ENCODE measurements at regions not wholly inside any gene's neighbourhood (a gene's known extent, or its start where the extent isn't known, plus 50 kb on each side); places are given as distances from the start of the nearest gene placed in this dataset.
"Not testable (repeated sequence)": the region's sequence is repeated elsewhere in the genome, so short reads cannot be mapped to it uniquely, and the experiment has no call there.

DNA sequence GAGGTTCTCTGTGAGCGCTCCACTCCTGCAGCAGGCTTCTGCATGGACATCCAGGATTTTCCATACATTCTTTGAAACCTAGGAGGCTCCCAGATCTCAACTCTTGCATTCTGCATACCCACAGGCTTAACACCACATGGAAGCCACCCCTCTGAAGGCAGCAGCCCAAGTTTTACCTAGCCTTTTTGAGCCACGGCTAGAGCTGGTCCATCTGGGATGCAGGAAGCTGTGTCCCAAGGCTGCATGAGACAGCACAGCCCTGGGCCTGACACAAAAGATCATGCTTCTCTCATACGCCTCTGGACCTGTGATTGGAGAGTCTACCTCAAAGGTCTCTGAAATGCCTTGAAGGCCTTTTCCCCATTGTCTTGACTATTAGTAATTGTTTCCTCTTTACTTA is 53.6 kb upstream of the RPRM start:
- no peak for DNase-seq

DNA sequence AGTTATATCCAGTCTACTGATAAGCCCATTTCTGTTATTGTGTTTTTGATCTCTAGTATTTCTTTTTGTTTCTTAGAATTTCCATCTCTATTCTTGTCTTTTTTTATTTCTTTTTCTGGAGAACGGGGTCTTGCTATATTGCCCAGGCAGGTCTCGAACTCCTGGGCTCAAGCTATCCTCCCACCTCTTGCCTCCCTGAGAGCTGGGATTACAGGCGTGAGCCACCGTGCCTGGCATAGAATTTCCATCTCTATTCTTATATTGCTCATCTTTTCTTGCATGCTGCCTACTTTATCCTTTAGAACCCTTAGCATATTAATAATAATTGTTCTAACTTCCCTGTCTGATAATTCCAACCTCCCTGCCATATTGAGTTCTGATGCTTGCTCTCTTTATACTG is 55.2 kb upstream of the RPRM start:
- DNase-seq, result not testable (repeated sequence)

DNA sequence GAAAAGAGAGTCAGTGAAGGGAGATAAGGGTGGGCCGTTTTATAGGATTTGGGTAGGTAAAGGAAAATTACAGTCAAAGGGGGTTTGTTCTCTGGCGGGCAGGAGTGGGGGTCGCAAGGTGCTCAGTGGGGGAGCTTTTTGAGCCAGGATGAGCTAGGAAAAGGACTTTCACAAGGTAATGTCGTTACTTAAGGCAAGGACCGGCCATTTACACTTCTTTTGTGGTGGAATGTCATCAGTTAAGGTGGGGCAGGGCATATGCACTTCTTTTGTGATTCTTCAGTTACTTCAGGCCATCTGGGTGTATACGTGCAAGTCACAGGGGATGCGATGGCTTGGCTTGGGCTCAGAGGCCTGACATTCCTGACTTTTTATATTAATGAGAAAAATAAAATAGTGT is 56.0 kb upstream of the RPRM start:
- DNase-seq, result not testable (repeated sequence)

DNA sequence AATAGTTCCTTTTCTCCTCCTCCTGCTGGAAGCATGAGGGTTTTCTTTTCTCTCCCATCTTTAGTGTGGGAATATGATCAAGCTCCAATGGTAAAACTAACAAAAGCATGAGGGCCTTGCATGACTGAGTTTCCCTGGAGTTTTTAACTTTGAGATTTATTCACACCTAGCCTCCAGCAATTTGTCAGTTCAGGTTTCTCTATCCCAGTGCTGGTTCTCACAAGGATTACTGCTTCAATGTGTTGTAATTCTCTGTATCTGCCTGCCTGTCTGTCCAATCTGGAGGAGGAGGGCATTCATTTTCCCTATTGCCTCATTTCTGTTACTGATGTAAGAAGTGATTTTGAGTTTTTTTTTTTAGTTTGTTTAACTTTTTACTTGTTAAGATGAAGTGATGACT is 57.6 kb upstream of the RPRM start:
- no peak for DNase-seq

DNA sequence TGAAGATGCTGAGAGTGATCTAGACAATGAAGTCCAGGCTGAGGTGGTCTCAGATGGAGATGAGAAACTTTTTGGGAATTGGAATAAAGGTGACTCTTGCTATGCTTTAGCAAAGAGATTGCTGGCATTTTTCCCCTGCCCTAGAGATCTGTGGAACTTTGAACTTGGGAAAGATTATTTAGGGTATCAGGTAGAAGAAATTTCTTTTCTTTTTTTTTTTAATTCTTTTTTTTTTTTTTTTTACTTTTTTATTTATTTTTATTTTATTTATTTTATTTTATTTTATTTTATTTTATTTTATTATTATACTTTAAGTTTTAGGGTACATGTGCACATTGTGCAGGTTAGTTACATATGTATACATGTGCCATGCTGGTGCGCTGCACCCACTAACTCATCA is 59.5 kb upstream of the RPRM start:
- not testable (repeated sequence) for DNase-seq

DNA sequence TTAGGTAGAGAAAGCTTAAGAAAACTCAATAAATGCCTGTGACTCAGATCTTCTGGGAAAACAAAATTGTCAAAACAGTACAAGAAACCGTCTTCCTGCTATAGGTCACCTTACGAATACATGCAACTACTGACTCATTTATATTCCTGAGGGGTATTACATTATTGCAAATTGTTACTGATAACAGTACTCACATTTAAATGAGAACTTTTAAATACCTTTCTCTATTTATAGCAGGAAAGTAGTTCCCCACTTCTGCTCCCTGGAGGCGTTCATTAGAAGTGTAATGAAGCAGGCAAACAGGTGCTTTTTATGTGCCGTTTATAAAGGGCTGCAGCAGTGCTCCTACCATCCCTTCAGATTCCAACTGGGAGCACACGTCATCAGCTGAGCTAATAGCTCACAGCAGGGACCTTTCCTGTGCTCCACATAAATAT is 65.1 kb upstream of the RPRM start:
- DNase-seq, result no peak

DNA sequence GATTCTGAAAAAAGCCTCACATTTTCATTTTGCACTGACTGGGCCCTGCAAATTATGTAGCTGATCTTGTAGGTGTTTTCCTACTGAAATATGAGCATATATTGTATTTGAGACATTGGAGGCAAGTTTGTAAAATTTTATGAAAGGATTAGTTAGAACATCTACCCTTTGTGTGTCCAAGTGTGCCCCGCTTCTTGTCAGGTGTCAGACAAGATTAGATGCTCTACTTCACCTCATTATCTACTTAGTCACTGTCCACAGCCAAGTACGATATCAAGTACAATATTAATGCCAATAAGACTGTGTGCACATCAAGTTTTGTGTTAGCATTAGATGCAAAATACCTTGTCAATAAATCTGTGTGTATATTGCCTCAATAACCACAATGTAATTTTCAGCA is 67.8 kb upstream of the RPRM start:
- no peak for DNase-seq

DNA sequence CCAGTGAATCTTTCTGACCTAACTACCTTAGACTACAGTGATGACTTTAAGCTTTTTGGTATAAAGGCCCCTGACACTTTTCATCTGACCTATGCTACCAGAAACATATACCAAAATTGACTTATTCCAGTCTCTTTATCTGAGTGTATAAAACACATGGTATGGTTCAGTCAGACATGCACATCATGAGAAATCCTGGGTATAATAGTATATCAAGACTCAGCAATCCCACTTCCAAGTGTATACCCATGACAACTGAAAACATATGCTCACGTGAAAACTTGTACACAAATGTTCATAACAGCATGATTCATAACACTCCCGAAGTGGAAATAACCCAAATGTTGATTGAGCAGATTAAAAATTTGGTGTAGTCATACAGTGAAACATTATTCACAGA is 70.0 kb upstream of the RPRM start:
- no peak for DNase-seq

DNA sequence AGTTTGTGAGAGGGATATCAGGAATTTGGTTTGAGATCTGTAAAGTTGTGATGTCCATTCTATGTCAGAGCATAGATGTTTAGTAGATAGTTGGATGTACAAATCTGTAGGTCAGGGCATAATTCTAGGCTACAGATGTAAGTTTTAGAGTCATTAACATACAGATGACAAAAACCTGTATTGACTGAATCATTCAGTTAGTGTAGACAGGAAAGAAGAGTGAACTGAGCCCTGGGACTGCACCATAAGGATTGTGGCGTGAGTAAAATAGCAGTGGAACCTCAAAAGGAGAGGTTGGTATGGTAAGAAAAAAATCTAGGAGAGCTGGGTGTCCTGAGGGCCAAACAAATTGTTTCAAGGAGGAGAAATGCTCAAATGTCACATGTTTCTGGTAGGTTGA is 73.1 kb upstream of the RPRM start:
- no peak for DNase-seq

DNA sequence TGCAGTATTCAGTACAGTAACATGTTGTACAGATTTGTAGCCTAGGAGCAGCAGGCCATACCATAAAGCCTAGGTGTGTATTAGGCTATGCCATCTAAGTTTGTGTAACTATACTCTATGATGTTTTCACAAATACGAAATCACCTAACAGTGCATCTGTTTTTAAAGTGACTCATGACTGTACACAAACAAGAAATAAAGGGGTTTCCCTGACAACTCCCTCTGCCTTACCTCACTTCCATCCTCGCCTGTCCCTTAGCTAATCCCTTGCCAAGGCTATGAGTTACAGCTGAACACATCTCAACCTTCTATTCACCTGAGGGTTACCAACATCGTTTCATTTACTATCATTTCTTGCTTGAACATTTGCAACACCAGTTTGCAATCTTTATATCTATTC is 78.6 kb upstream of the RPRM start:
- DNase-seq, result no peak

DNA sequence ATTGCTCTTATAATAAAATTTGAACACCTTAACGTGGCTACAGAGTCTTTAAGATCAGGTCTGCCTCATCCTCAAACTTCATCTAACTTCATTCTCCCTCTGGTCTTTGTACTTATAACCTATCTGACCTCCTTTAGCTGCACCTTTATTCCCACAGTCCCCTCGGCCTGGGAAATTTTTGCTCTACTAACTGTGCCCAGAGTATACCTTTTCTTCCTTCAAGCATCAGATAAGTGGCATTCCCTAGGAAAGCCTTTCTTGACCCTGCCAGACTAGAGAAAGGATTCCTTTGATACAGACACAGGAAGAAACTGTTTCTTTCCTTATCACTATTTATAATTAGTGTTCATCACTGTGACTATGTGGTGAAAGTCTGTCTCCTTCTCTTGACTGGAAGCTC is 79.2 kb upstream of the RPRM start:
- no peak for DNase-seq

DNA sequence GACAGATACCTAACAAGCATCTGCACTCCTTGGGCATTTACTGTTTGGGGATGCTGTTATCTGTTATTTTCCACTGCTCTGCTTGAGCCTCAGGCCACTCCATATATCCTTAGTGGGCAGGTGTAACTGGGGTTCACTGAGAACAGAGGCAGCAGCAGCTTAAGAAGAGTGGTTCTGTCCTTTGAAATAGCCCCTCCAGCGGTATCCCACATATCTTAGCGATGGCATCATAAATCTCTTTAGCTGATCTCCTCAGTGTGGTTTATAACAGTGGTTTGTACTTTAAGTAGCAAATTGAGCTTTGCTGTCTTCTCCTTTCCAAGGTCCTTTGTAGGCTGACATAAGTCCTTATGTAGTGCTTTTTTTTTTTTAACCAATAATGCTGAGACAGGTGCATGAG is 79.7 kb upstream of the RPRM start:
- DNase-seq, result no peak

DNA sequence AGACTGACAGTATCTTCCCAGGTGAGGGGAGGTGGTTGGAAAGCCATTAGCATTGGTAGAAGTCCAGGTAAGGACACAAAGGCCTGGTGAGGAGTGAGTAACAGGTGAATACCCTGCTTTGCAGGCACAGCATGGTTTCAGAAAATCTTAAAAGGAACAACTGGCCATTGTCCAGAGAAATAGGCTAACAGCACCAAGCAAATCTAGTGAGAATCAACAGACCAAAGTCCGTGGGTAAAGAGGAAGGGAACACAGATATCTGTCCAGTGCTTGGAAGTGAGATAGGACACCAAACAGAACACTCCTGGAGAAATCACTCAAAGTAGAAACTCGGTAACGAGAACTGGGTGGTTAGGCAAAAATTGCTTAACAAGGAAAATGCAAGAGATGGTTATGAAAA is 88.8 kb upstream of the RPRM start:
- no peak for DNase-seq

DNA sequence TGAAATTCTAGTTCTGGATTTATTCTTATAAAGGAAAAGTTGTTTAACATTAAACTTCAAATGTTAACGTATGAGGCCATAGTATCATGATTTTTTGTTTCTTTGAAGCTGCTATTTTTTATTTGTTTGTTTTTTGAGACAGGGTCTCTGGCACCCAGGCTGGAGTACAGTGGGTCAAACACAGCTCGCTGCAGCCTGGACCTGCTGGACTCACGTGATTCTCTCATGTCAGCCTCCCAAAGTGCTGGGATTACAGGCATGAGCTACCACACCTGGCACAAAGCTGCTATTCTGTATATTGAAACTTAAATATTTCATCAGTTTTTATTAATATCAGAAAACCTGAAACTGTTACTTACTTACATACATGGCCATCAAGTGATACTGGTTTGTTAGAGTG is 89.5 kb upstream of the RPRM start:
- DNase-seq, result no peak

DNA sequence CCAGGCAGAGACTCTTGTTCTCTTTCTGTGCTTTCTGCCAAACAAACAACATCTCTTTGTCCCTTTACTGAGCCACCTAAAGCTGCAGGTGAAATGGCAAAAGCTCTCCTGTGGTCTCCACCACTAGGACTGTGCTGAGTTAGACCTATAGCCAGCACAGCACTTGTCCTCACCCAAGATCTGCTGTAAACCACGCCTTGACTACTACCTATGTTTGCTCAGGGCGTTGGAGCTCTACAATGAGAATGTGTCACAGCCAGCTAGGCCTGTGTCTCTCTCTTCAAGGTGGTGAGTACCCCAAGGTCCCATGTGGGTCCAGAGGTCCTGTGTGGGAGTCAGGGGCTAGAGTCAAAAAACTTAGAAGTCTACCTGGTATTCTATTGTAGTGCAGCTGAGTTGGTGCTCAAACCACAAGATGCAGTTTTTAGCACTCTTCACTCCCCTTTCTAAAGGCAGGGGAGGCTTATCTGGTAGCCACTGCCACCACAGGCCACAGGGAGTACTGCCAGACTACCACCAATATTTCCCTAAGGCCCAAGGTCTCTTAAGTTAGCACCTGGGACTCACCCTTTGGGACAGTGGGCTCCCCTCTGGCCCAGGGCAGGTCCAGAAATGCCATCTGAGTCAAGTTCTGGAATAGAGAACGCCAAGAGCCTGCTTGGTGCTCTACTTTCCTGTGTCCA is 96.8 kb upstream of the RPRM start:
- DNase-seq, result no peak

DNA sequence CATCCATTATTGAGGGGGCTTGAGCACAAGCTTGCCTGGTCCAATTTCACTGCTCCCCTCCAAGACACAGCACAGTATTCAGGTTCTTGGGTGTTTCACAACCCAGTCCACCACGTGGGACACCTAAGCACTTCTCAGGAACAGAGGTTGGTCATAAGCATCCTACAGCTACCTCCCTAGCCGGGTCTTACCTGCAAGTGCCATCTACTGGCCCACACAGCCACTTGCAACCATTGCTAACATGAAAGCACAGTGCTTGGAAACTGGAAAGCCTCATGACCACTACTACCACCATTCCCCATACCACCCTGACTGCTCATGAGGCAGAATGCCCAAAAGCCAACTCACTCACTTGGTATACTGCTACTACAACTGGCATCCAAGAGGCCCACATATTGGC is 105.7 kb upstream of the RPRM start:
- no peak for DNase-seq

DNA sequence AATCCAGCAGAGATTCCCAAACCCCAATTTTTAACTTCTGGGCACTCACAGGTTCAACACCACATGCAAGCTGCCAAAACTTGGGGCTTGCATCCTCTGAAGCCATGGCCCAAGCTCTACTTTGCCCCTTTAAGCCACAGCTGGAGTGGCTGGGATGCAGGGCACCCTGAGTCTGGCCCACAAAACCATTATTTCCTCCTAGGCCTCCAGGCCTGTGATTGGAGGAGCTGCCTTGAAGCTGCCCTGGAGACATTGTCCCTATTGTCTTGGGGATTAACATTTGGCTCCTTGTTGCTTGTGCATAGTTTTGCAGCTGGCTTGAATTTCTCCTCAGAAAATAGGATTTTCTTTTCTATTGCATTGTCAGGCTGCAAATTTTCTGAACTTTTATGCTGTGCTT is 109.8 kb upstream of the RPRM start:
- DNase-seq, result no peak

DNA sequence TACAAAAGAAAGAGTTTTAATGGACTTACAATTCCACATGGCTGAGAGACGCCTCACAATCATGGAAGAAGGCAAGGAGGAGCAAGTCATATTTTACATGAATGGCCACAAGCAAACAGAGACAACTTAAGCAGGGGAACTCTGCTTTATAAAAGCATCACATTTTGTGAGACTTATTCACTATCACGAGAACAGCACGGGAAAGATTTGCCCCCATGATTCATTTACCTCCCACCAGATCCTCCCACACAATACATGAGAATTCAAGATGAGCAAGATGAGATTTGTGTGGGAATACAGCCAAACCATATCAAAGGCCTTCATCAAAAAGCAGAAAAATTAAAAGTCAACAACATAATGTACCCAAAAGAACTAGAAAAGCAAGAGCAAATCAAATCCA is 111.0 kb upstream of the RPRM start:
- DNase-seq, result no peak

DNA sequence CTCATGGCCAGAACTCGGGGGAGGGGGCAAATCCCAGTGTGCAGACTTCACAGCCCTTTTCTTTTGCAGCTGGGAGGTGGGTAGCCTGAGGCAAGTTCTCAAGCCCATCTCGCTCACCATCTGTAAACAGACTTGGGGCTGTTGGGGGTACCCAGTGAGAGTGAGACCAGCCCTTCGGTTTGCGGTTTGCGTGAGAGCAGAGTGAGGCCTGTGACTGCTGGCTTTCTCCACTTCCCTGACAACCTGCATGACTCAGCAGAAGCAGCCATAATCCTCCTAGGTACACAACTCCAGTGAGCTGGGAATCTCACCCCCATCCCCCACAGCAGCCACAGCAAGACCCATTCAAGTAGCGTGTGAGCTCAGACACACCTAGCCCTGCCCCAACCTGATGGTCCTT is 114.5 kb upstream of the RPRM start:
- DNase-seq, result not testable (repeated sequence)

DNA sequence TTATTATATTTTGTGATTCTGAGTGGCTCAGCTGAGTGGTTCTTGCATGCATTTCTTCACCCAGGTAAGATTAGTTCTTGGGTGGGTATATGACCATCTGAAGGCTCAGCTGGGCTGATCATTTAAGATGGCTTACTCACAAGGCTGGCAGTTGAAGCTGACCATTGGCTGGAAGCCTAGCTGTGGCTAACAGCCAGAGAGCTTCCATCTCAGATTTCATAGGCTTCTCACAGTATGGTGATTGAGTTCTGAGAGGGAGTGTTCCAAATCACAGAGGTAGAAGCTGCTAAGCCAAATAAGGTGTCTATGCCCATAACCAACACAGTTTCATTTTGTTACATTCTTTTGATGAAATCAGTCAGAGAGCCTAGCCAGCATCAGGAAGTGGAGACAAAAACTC is 117.4 kb upstream of the RPRM start:
- DNase-seq, result no peak

DNA sequence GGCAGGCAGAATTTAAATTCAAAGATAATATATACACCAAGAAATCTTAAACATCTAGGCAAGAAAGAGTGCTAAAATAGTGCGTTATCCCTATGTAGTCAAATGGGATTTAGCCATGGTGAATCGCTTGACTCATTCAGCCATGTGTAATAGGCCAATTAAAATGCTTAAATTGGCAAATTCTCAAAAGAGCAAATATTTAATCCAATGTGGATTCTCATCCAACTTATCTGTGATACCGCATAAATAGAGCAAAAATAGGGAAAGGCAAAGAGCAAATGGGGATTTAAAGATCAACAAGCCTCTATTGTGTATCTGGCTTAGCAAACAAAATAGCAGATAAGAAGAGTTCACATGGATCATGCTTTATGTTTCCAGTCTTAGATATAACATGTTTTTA is 123.2 kb upstream of the RPRM start:
- no peak for DNase-seq

DNA sequence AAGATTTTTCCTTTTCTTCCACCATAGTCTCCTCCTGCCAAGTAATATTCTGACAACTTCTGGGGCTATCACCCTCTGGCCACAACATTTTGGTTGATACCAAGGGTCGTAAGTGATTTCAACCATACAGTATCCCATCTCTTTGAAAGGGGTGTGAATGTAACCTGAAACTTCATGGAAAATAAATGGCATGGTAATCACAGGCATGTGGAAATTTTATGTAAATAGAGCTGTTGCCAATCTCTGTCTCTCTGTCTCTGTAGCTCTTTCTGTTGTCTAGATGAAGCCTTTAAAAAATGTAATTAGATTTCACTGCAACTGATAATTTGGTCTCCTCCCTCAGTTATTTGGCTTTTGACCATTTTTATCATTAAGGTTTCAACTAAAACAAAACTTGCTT is 125.6 kb upstream of the RPRM start:
- DNase-seq, result no peak

DNA sequence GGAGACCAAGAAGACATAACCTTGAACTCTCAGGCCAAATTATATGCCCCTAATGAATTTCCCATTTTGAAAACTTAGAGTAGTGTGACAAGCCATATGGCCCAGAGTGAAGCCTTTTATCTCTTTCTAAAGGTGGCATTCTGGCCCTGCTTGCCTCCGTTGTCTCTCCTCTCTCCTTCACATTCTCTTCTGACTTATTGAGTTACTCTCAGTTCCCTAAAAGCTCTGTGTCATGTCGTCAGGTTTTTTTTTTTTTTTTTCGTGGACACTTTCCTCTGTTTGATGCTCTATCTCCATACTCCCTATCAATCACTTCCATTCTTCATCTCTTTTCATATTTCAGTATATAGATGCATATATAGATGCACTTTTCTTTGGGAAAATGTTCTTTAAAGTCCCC is 128.1 kb upstream of the RPRM start:
- DNase-seq, result no peak

DNA sequence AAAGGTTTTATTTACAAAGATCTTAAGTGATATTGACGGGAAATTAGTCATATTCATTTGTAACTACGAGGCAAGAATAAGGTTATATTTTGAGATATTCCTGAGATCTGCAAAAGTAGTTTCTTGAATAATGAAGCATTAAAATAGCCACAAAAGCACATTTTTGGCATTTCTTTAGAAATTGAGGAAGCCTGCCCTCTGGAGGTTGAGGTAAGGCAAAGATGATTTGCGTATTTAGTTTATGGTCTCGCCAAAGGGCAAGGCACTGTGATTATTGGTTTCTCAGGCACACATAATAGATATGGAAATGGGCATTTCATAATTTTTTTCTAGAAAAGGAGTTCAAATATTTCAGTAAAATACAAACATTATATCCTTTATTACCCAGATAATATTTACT is 143.7 kb upstream of the RPRM start:
- no peak for DNase-seq

DNA sequence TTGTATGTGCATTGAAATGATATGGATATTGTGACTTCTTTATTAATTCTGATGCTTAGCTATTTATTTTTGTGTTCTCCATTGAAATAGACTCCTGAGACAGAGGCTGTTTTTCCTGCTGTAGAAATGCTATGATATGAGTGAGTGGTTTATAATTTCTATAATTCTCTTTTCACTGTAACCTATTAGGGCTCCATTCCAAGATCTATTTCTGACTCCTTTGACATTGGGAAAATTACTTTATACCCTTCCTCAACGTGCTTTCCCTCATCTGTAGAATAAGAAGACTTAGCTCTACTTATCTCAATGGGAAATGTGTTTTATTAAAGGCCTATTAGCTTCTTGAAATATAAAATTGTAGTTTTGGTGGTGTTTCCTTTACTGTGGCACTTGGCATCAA is 144.5 kb upstream of the RPRM start:
- DNase-seq, result no peak

All from muscle of arm (tissue), 1 donor.